RWPE2 (cell line): ENCODE measurements at regions not wholly inside any gene's neighbourhood (a gene's known extent, or its start where the extent isn't known, plus 50 kb on each side); places are given as distances from the start of the nearest gene placed in this dataset.
"Not testable (repeated sequence)": the region's sequence is repeated elsewhere in the genome, so short reads cannot be mapped to it uniquely, and the experiment has no call there.

ENCODE experiments used
- ATAC-seq: fragments of 200-7000 bp; cut with Tn5 transposase; 3 replicates; pipeline ENCODE4 v1.9.1; 2021; ENCODE audit warnings: low read depth
- DNase-seq: peaks from one replicate; pipeline ENCODE4 v3.0.0-alpha.2; 2020; ENCODE audit warnings: low spot score
- H3K27ac ChIP-seq: fragments of 450-650 bp; 2 replicates; pipeline ENCODE4 v1.5.1; 2017; ENCODE audit warnings: mild to moderate bottlenecking; ENCODE audit not compliant: poor library complexity, severe bottlenecking
- H3K27me3 ChIP-seq: fragments of 250-450 bp; sonication (Bioruptor Pico); 2 replicates; pipeline ENCODE4 v1.5.1; 2021; ENCODE audit warnings: mild to moderate bottlenecking, moderate library complexity; ENCODE audit not compliant: insufficient read depth, poor library complexity, severe bottlenecking
- H3K36me3 ChIP-seq: fragments of 250-450 bp; sonication (Bioruptor Pico); 2 replicates; pipeline ENCODE4 v1.5.1; 2020; ENCODE audit warnings: low read depth, mild to moderate bottlenecking, moderate library complexity
- H3K4me1 ChIP-seq: fragments of 250-450 bp; sonication (Bioruptor Pico); 2 replicates; pipeline ENCODE4 v1.5.1; 2021; ENCODE audit warnings: mild to moderate bottlenecking, moderate library complexity; ENCODE audit not compliant: insufficient read depth, poor library complexity, severe bottlenecking
- H3K4me3 ChIP-seq: fragments of 250-450 bp; sonication (Bioruptor Pico); 2 replicates; pipeline ENCODE4 v1.5.1; 2021; ENCODE audit warnings: mild to moderate bottlenecking, moderate library complexity; ENCODE audit not compliant: severe bottlenecking
- H3K9me3 ChIP-seq: fragments of 250-450 bp; sonication (Bioruptor Pico); 2 replicates; pipeline ENCODE4 v1.5.1; 2021; ENCODE audit warnings: mild to moderate bottlenecking, moderate library complexity; ENCODE audit not compliant: severe bottlenecking
- TF ChIP-seq, protein P1 (sequence below): fragments of 450-650 bp; IDR thresholded peaks from one replicate; pipeline ENCODE4 v1.5.1; 2017; ENCODE audit warnings: mild to moderate bottlenecking, moderate library complexity; ENCODE audit not compliant: poor library complexity, severe bottlenecking

DNA sequence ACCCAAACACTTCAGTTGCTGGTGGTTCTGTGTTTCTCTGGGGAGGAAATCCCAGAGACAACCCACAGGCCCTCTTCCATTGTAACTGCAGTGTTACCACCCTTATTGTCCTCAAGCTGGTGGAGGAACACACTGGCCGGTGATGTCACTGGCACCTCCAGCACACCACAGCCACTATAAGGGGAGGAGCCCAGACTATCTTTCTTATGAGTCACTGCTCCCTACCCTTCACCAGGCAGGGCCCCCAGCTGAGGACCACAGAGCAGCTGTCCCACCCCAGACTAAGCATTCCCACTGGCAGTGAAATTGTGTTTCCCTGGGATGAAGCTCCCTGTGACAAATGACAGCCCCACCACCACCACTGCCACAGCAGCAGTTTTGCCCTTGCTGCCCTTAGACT lies 171.8 kb upstream of the FGF16 start:
- Histone ChIP-seq H3K27ac (no peak overlapping the region), H3K9me3 (no peaks in the 10 kb centered on the region), H3K4me1 (no peaks in the 10 kb centered on the region), H3K27me3 (no peaks in the 10 kb centered on the region), H3K36me3 (no peaks in the 10 kb centered on the region), H3K4me3 (no peak overlapping the region)
- TF ChIP-seq, protein P1, sequence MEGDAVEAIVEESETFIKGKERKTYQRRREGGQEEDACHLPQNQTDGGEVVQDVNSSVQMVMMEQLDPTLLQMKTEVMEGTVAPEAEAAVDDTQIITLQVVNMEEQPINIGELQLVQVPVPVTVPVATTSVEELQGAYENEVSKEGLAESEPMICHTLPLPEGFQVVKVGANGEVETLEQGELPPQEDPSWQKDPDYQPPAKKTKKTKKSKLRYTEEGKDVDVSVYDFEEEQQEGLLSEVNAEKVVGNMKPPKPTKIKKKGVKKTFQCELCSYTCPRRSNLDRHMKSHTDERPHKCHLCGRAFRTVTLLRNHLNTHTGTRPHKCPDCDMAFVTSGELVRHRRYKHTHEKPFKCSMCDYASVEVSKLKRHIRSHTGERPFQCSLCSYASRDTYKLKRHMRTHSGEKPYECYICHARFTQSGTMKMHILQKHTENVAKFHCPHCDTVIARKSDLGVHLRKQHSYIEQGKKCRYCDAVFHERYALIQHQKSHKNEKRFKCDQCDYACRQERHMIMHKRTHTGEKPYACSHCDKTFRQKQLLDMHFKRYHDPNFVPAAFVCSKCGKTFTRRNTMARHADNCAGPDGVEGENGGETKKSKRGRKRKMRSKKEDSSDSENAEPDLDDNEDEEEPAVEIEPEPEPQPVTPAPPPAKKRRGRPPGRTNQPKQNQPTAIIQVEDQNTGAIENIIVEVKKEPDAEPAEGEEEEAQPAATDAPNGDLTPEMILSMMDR: no peak
- no peak for ATAC-seq
- no peak for DNase-seq

DNA sequence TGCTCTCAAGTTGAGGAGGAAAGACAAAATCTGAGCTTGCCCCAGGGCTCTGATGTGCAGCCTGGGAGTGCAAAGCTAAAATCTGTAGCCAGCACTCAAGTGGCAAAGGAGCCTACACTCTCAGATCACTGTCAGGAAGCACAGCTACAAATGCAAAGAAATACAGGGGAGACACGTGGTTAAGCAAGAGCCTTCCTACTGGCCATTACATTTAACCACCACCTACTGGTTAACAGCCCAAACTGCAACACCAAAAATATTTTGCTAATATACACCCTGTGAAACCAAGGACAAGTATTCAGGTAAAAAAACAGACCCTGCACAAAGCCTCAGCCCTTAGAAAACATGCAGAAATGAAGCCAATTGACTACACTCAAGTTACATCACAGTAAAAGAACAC lies 170.4 kb upstream of the FGF16 start:
- DNase-seq (no peak), ATAC-seq (no peak)
- no peaks in the 10 kb centered on the region for H3K4me1 ChIP-seq
- H3K4me3 ChIP-seq: no peak overlapping the region
- TF ChIP-seq, protein P1: no peak
- no peaks in the 10 kb centered on the region for H3K27me3 ChIP-seq
- H3K27ac ChIP-seq: no peak overlapping the region
- no peaks in the 10 kb centered on the region for H3K9me3 ChIP-seq
- no peaks in the 10 kb centered on the region for H3K36me3 ChIP-seq

DNA sequence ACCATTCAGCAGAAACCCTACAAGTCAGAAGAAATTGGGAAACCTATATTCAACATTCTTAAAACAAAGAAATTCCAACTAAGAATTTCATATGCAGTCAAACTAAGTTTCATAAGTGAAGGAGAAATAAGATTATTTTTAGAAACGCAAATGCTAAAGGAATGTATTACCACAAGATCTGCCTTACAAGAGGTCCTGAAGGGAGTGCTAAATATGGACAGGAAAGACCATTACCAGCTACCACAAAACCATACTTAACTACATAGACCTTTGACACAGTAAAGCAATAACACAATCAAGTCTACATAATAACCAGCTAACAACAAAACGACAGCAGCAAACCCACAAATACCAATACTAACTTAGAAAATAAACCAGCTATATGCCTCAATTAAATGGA lies 169.3 kb upstream of the FGF16 start:
- no peaks in the 10 kb centered on the region for H3K9me3 ChIP-seq
- TF ChIP-seq, protein P1: no peak

DNA sequence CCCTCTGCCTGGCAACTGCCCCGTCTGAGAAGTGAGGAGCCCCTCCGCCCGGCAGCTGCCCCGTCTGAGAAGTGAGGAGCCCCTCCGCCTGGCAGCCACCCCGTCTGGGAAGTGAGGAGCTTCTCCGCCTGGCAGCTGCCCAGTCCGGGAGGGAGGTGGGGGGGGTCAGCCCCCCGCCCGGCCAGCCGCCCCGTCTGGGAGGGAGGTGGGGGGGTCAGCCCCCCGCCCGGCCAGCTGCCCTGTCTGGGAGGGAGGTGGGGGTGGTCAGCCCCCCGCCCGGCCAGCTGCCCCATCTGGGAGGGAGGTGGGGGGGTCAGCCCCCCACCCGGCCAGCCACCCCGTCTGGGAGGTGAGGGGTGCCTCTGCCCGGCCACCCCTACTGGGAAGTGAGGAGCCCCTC lies 167.8 kb upstream of the FGF16 start:
- not testable (repeated sequence) for H3K27ac ChIP-seq, DNase-seq, H3K4me3 ChIP-seq, H3K4me1 ChIP-seq, H3K36me3 ChIP-seq, ATAC-seq, H3K9me3 ChIP-seq, H3K27me3 ChIP-seq

More for the DNA sequence above, 169.3 kb upstream of the FGF16 start:
- no peak overlapping the region for H3K4me3 ChIP-seq
- DNase-seq (no peak), ATAC-seq (no peak)
- no peaks in the 10 kb centered on the region for H3K36me3 ChIP-seq
- no peaks in the 10 kb centered on the region for H3K27me3 ChIP-seq
- H3K4me1 ChIP-seq: no peaks in the 10 kb centered on the region
- no peak overlapping the region for H3K27ac ChIP-seq

DNA sequence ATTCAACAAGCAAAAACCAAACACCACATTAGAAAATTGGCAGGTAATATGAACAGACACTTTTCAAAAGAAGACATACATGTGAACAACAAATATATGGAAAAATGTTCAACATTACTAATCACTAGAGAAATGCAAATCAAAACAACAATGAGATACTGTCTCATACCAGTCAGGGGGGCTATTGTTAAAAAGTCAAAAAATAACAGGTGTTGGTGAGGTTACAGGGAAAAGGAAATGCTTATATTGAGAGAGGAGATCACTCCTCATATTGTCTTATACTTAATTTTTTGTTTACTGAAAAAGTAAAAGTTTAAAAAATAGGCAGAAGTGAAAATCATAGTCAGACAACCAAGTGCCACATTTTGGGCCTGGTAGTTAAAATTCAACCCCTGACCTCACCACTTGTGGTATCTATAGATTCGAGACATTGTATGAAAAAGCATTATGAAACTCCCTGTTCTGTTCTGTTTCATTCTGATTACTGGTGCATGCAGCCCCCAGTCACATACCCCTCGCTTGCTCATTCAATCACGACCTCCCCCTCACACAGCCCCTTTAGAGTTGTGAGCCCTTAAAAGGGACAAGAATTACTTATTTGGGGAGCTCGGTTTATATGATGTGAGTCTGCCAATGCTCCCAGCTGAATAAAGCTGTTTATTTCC lies 153.7 kb upstream of the FGF16 start:
- H3K4me1 ChIP-seq: no peaks in the 10 kb centered on the region
- H3K36me3 ChIP-seq: no peaks in the 10 kb centered on the region
- TF ChIP-seq, protein P1: no peak
- H3K27me3 ChIP-seq: no peaks in the 10 kb centered on the region
- H3K4me3 ChIP-seq: no peak overlapping the region
- DNase-seq: no peak
- ATAC-seq: no peak
- no peak overlapping the region for H3K27ac ChIP-seq
- no peaks in the 10 kb centered on the region for H3K9me3 ChIP-seq
